ENCODE measurements at regions not wholly inside any gene's neighbourhood (a gene's known extent, or its start where the extent isn't known, plus 50 kb on each side); places are given as distances from the start of the nearest gene placed in this dataset.

DNA sequence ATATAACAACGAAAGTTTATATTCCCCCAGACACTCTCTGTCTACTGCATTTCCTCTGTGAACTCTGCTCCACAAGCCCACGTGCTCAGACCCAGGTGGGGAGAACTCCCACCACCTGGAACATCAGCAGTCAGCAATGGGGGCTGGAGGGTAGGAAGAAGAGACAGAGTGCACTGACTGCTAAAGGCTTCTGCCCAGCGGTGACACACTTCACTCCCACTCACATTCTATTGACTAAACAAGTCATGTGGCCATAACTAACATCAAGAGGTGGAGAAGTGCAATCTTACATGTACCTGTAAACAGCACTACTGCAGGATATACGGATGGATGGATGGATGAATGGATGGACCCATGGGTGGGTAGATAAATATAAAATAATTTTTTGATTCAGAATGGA is 122.2 kb downstream of the MPP7 start (continued):
- TF ChIP-seq, protein P1, sequence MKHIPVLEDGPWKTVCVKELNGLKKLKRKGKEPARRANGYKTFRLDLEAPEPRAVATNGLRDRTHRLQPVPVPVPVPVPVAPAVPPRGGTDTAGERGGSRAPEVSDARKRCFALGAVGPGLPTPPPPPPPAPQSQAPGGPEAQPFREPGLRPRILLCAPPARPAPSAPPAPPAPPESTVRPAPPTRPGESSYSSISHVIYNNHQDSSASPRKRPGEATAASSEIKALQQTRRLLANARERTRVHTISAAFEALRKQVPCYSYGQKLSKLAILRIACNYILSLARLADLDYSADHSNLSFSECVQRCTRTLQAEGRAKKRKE (CRISPR knock-in tag; IDR thresholded peaks at IDR 0.05; ENCODE audit: low read depth), result no peak
- TF ChIP-seq, protein P2, sequence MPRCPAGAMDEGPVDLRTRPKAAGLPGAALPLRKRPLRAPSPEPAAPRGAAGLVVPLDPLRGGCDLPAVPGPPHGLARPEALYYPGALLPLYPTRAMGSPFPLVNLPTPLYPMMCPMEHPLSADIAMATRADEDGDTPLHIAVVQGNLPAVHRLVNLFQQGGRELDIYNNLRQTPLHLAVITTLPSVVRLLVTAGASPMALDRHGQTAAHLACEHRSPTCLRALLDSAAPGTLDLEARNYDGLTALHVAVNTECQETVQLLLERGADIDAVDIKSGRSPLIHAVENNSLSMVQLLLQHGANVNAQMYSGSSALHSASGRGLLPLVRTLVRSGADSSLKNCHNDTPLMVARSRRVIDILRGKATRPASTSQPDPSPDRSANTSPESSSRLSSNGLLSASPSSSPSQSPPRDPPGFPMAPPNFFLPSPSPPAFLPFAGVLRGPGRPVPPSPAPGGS (IDR thresholded peaks at IDR 0.05), result no peak
- no peak for TF ChIP-seq ZSCAN20 (CRISPR knock-in tag; IDR thresholded peaks at IDR 0.05)
- TF ChIP-seq POLR2A (IDR thresholded peaks at IDR 0.05; ENCODE audit: low read length), result no peak
- no peak for TF ChIP-seq SMC3 (IDR thresholded peaks at IDR 0.05)
- TF ChIP-seq, protein P3, sequence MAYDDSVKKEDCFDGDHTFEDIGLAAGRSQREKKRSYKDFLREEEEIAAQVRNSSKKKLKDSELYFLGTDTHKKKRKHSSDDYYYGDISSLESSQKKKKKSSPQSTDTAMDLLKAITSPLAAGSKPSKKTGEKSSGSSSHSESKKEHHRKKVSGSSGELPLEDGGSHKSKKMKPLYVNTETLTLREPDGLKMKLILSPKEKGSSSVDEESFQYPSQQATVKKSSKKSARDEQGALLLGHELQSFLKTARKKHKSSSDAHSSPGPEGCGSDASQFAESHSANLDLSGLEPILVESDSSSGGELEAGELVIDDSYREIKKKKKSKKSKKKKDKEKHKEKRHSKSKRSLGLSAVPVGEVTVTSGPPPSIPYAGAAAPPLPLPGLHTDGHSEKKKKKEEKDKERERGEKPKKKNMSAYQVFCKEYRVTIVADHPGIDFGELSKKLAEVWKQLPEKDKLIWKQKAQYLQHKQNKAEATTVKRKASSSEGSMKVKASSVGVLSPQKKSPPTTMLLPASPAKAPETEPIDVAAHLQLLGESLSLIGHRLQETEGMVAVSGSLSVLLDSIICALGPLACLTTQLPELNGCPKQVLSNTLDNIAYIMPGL (CRISPR knock-in tag; IDR thresholded peaks at IDR 0.05; ENCODE audit: borderline replicate concordance), result no peak
- TF ChIP-seq, protein P4, sequence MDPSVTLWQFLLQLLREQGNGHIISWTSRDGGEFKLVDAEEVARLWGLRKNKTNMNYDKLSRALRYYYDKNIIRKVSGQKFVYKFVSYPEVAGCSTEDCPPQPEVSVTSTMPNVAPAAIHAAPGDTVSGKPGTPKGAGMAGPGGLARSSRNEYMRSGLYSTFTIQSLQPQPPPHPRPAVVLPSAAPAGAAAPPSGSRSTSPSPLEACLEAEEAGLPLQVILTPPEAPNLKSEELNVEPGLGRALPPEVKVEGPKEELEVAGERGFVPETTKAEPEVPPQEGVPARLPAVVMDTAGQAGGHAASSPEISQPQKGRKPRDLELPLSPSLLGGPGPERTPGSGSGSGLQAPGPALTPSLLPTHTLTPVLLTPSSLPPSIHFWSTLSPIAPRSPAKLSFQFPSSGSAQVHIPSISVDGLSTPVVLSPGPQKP (IDR thresholded peaks at IDR 0.05; ENCODE audit: low read depth, low read length), result no peak

DNA sequence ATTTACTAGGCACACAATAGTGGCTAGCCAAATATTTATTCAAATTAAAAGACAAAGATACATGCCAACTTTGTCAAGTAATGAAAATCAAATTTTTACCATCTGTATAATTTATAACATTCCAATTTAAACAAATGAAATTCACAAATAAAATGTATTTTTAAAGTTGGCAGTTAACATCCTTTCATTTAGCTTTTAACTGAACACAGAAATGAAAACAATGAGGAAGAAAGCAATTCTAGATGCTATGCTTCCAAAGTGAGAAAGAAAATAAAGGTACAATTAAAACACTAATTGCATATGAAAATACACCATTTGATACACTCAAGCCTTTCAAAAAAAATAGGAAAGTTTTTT is 123.1 kb downstream of the MPP7 start:
- ChIA-PET POLR2A (no interaction called here), CTCF (interaction anchor here (0.7 to 1.8 kb wide), 15 partner anchors 8 to 733 kb away, joined by 3 to 13 read pairs (median 3); no protein-coding TSS in a partner anchor)
- Histone ChIP-seq H3K4me1 (no peaks in the 10 kb centered on the region), H3K9me3 (no peaks in the 10 kb centered on the region), H3K27ac (no peak overlapping the region), H3K4me2 (no peak overlapping the region), H3K4me3 (no peak overlapping the region)
- TF ChIP-seq HOXB13 (CRISPR knock-in tag; IDR thresholded peaks at IDR 0.05; ENCODE audit: low read depth) (no peak), MAFK (IDR thresholded peaks at IDR 0.05; ENCODE audit: partially characterized antibody) (no peak), EHMT2 (IDR thresholded peaks at IDR 0.05; ENCODE audit: low read depth) (no peak), ZFP36 (IDR thresholded peaks at IDR 0.05; ENCODE audit: borderline replicate concordance, partially characterized antibody) (no peak), ZNF302 (CRISPR knock-in tag; IDR thresholded peaks at IDR 0.05) (no peak), ZSCAN20 (CRISPR knock-in tag; IDR thresholded peaks at IDR 0.05) (no peak), RARB (CRISPR knock-in tag; IDR thresholded peaks at IDR 0.05) (no peak), GATA3 (IDR thresholded peaks at IDR 0.05; ENCODE audit: borderline replicate concordance) (no peak), FOSL2 (IDR thresholded peaks at IDR 0.05) (no peak), FOSL2 (CRISPR knock-in tag; IDR thresholded peaks at IDR 0.05) (no peak), POLR2A (IDR thresholded peaks at IDR 0.05; ENCODE audit: low read length) (no peak), SREBF2 (IDR thresholded peaks at IDR 0.05) (no peak), KDM5A (IDR thresholded peaks at IDR 0.05) (no peak), JUNB (IDR thresholded peaks at IDR 0.05) (no peak), JUN (IDR thresholded peaks at IDR 0.05) (no peak), FOXS1 (CRISPR knock-in tag; IDR thresholded peaks at IDR 0.05) (no peak), RAD21 (conservative IDR thresholded peaks at IDR 0.05 in 1 of 2, IDR thresholded peaks at IDR 0.05 in 1 of 2) (no peak)
- TF ChIP-seq, protein P1 (CRISPR knock-in tag; IDR thresholded peaks at IDR 0.05; ENCODE audit: low read depth), result no peak
- DNase-seq (ENCODE audit: low read depth in 1 of 2, low spot score in 1 of 2) (no peak), ATAC-seq (no peak), FAIRE-seq (no peak)
